ENCODE measurements at regions not wholly inside any gene's neighbourhood (a gene's known extent, or its start where the extent isn't known, plus 50 kb on each side); places are given as distances from the start of the nearest gene placed in this dataset.

GRCh38 chr6:71527886-71528285 is 239.3 kb downstream of the OGFRL1 start:
- Histone ChIP-seq H3K4me2 (ENCODE audit: control insufficient read depth, insufficient read depth) (no peak overlapping the region), H3K36me3 (ENCODE audit: control insufficient read depth in 2 of 2, insufficient read depth in 2 of 2, low read length in 1 of 2) (no peaks in the 10 kb centered on the region), H2AFZ (ENCODE audit: control insufficient read depth, low read depth, low read length) (no peak overlapping the region), H3K27ac (ENCODE audit: control insufficient read depth, insufficient read depth) (no peak overlapping the region), H3K4me3 (no peak overlapping the region), H3K9ac (ENCODE audit: control insufficient read depth, insufficient read depth, low read length) (no peak overlapping the region), H4K20me1 (ENCODE audit: control insufficient read depth, insufficient read depth) (no peaks in the 10 kb centered on the region), H3K27me3 (replicated peaks in 1 of 2; ENCODE audit: control insufficient read depth in 2 of 2, insufficient read depth in 2 of 2, low read length in 1 of 2) (no peaks in the 10 kb centered on the region; a peak in 1 of 4 replicates), H3K9me3 (replicated peaks; ENCODE audit: control insufficient read depth, insufficient read depth, low read length) (no peaks in the 10 kb centered on the region), H3K4me1 (ENCODE audit: control insufficient read depth, insufficient read depth, low read length) (no peaks in the 10 kb centered on the region), H3K79me2 (ENCODE audit: control insufficient read depth, insufficient read depth, low read length) (no peaks in the 10 kb centered on the region)
- no TSS peak for BruUV-seq (replicated peaks)
- ChIA-PET RAD21 (ENCODE audit: unreplicated experiment) (no interaction called here), SMC1A (ENCODE audit: uncharacterized antibody, unreplicated experiment) (interaction anchor here (0.8 to 2.5 kb wide), 4 partner anchors 9 to 555 kb away, joined by 3 to 11 read pairs (median 3); no protein-coding TSS in a partner anchor), CTCF (interaction anchor here (1.2 to 1.5 kb wide), 4 partner anchors 8 to 559 kb away, joined by 4 to 5 read pairs (median 4); no protein-coding TSS in a partner anchor), POLR2A (no interaction called here)
- intact Hi-C loops (cut with micrococcal nuclease; ENCODE audit: unreplicated experiment) = no loop called here
- ATAC-seq (no peak), FAIRE-seq (no peak), DNase-seq (ENCODE audit: low read depth, low spot score) (no peak)
- in situ Hi-C loops (cut with MboI) = no loop called here
- WGBS (ENCODE audit: insufficient coverage, insufficient replicate concordance, low lambda C conversion rate, missing lambda C conversion rate) = 22% methylated on average over 1 of the region's 1 CpG
- TF ChIP-seq CTCF (IDR thresholded peaks at IDR 0.05 in 2 of 3, conservative IDR thresholded peaks at IDR 0.05 in 1 of 3; ENCODE audit: control insufficient read depth in 2 of 3, extremely low read depth in 1 of 3, insufficient read depth in 1 of 3, low read depth in 3 of 3, low read length in 3 of 3) = no peak
- no peak for TF ChIP-seq JUNB (IDR thresholded peaks at IDR 0.05)
- TF ChIP-seq ZNF274 (IDR thresholded peaks at IDR 0.05; ENCODE audit: insufficient read depth, insufficient read length) = no peak
- no peak for TF ChIP-seq RBBP5 (conservative IDR thresholded peaks at IDR 0.05)
- no peak for TF ChIP-seq NR2C2 (IDR thresholded peaks at IDR 0.05; ENCODE audit: borderline replicate concordance, control insufficient read depth, insufficient read length, low read depth)
- TF ChIP-seq ZNF24 (IDR thresholded peaks at IDR 0.05) = no peak
- no peak for TF ChIP-seq ELK1 (IDR thresholded peaks at IDR 0.05; ENCODE audit: low read depth, low read length)
- no peak for TF ChIP-seq NKRF (conservative IDR thresholded peaks at IDR 0.05)
- TF ChIP-seq MYC (IDR thresholded peaks at IDR 0.05; ENCODE audit: insufficient read depth, insufficient read length, insufficient replicate concordance, low read length, severe bottlenecking) = no peak
- TF ChIP-seq SMARCA5 (IDR thresholded peaks at IDR 0.05) = no peak
- no peak for TF ChIP-seq BCLAF1 (IDR thresholded peaks at IDR 0.05)
- no peak for TF ChIP-seq KAT2A (conservative IDR thresholded peaks at IDR 0.05; ENCODE audit: control insufficient read depth, low read depth, low read length)
- no peak for TF ChIP-seq ATF2 (IDR thresholded peaks at IDR 0.05; ENCODE audit: low read length)
